SK-N-SH treated with all-trans-retinoic acid at 6 μM for 48 hours (cell line): ENCODE measurements at regions not wholly inside any gene's neighbourhood (a gene's known extent, or its start where the extent isn't known, plus 50 kb on each side); places are given as distances from the start of the nearest gene placed in this dataset.

Experiments used
- ATAC-seq: fragments of 200-7000 bp; cut with Tn5 transposase; 3 replicates; pipeline ENCODE4 v1.9.1; 2020; ENCODE audit warnings: mild to moderate bottlenecking, moderate library complexity
- ARNTL ChIP-seq: fragments of 450-650 bp; formaldehyde crosslinking; IDR thresholded peaks from 2 replicates; pipeline ENCODE4 v1.5.0; 2020; ENCODE audit warnings: low read depth, mild to moderate bottlenecking, moderate library complexity, borderline replicate concordance
- BACH2 ChIP-seq: fragments of 250-450 bp; sonication (Bioruptor Pico); IDR thresholded peaks from 2 replicates; pipeline ENCODE4 v1.9.0; 2021; ENCODE audit warnings: mild to moderate bottlenecking, borderline replicate concordance
- CREB5 ChIP-seq: fragments of 250-450 bp; sonication (Bioruptor Pico); IDR thresholded peaks from 2 replicates; pipeline ENCODE4 v1.5.1; 2020; ENCODE audit warnings: low read depth, mild to moderate bottlenecking, moderate library complexity
- CSDC2 ChIP-seq: fragments of 250-450 bp; sonication (Bioruptor Pico); IDR thresholded peaks from 2 replicates; pipeline ENCODE4 v1.5.0; 2020; ENCODE audit warnings: mild to moderate bottlenecking, moderate library complexity
- CSRNP3 ChIP-seq: fragments of 250-450 bp; sonication (Bioruptor Pico); IDR thresholded peaks from 2 replicates; pipeline ENCODE4 v1.5.1; 2021; ENCODE audit warnings: mild to moderate bottlenecking, moderate library complexity
- ESRRG ChIP-seq: fragments of 250-450 bp; sonication (Bioruptor Pico); IDR thresholded peaks from 2 replicates; pipeline ENCODE4 v1.6.1; 2021; ENCODE audit warnings: mild to moderate bottlenecking
- GLIS3 ChIP-seq: fragments of 250-450 bp; sonication (Bioruptor Pico); IDR thresholded peaks from 2 replicates; pipeline ENCODE4 v1.5.0; 2020; ENCODE audit warnings: mild to moderate bottlenecking, moderate library complexity
- ISL1 ChIP-seq: fragments of 250-450 bp; sonication (Bioruptor Pico); IDR thresholded peaks from 2 replicates; pipeline ENCODE4 v2.1.2; 2022; ENCODE audit warnings: mild to moderate bottlenecking, moderate library complexity
- OSR1 ChIP-seq: fragments of 250-450 bp; sonication (Bioruptor Pico); IDR thresholded peaks from 2 replicates; pipeline ENCODE4 v1.8.0; 2022; ENCODE audit warnings: moderate library complexity, mild to moderate bottlenecking, inconsistent platforms
- POU6F1 ChIP-seq: fragments of 250-450 bp; sonication (Bioruptor Pico); IDR thresholded peaks from 2 replicates; pipeline ENCODE4 v1.8.0; 2021; ENCODE audit warnings: low read depth, mild to moderate bottlenecking, moderate library complexity, borderline replicate concordance
- PPARA ChIP-seq: fragments of 250-450 bp; sonication (Bioruptor Pico); IDR thresholded peaks from 2 replicates; pipeline ENCODE4 v1.5.0; 2020; ENCODE audit warnings: mild to moderate bottlenecking, borderline replicate concordance
- RARB ChIP-seq: fragments of 250-450 bp; sonication (Bioruptor Pico); IDR thresholded peaks from 2 replicates; pipeline ENCODE4 v1.8.0; 2021; ENCODE audit warnings: mild to moderate bottlenecking, moderate library complexity
- SNAI2 ChIP-seq: fragments of 250-450 bp; sonication (Bioruptor Pico); IDR thresholded peaks from 2 replicates; pipeline ENCODE4 v1.5.0; 2020; ENCODE audit warnings: mild to moderate bottlenecking, moderate library complexity
- TCF4 ChIP-seq: fragments of 250-450 bp; sonication (Bioruptor Pico); IDR thresholded peaks from 2 replicates; pipeline ENCODE4 v1.8.0; 2021; ENCODE audit warnings: mild to moderate bottlenecking, moderate library complexity, borderline replicate concordance
- TOX ChIP-seq: fragments of 250-450 bp; sonication (Bioruptor Pico); IDR thresholded peaks from 2 replicates; pipeline ENCODE4 v1.8.0; 2021; ENCODE audit warnings: mild to moderate bottlenecking, moderate library complexity, borderline replicate concordance
- TSHZ2 ChIP-seq: fragments of 250-450 bp; sonication (Bioruptor Pico); IDR thresholded peaks from 2 replicates; pipeline ENCODE4 v1.5.0; 2020; ENCODE audit warnings: mild to moderate bottlenecking, moderate library complexity
- ZC3H10 ChIP-seq: fragments of 250-450 bp; sonication (Bioruptor Pico); IDR thresholded peaks from 2 replicates; pipeline ENCODE4 v1.5.1; 2021; ENCODE audit warnings: mild to moderate bottlenecking, moderate library complexity
- ZFP3 ChIP-seq: fragments of 250-450 bp; sonication (Bioruptor Pico); IDR thresholded peaks from 2 replicates; pipeline ENCODE4 v1.5.0; 2020; ENCODE audit warnings: mild to moderate bottlenecking, moderate library complexity
- ZFP30 ChIP-seq: fragments of 450-650 bp; formaldehyde crosslinking; IDR thresholded peaks from 2 replicates; pipeline ENCODE4 v1.5.0; 2022; ENCODE audit warnings: mild to moderate bottlenecking, moderate library complexity
- ZNF565 ChIP-seq: fragments of 450-650 bp; formaldehyde crosslinking; conservative IDR thresholded peaks from 2 replicates; pipeline ENCODE4 v1.5.0; 2020; ENCODE audit warnings: low read depth, mild to moderate bottlenecking, moderate library complexity
- ZNF70 ChIP-seq: fragments of 450-650 bp; formaldehyde crosslinking; IDR thresholded peaks from 2 replicates; pipeline ENCODE4 v1.5.0; 2020; ENCODE audit warnings: mild to moderate bottlenecking, moderate library complexity
- ZNF8 ChIP-seq: fragments of 450-650 bp; formaldehyde crosslinking; IDR thresholded peaks from 2 replicates; pipeline ENCODE4 v1.5.0; 2020; ENCODE audit warnings: mild to moderate bottlenecking, moderate library complexity

GRCh38 chr11:27239305-27239942 is 123.6 kb downstream of the CCDC34 start:
- ATAC-seq = no peak
- TF ChIP-seq CSRNP3 (CRISPR knock-in tag) (no peak), POU6F1 (no peak), ZNF8 (CRISPR knock-in tag) (no peak), CREB5 (CRISPR knock-in tag) (no peak), GLIS3 (CRISPR knock-in tag) (no peak), RARB (CRISPR knock-in tag) (no peak), TCF4 (no peak), ZFP3 (no peak), ESRRG (CRISPR knock-in tag) (no peak), SNAI2 (CRISPR knock-in tag) (no peak), ZNF565 (CRISPR knock-in tag) (no peak), ZFP30 (no peak), OSR1 (CRISPR knock-in tag) (no peak), TOX (CRISPR knock-in tag) (no peak), CSDC2 (CRISPR knock-in tag) (no peak), ZC3H10 (CRISPR knock-in tag) (no peak), ARNTL (CRISPR knock-in tag) (no peak), PPARA (CRISPR knock-in tag) (no peak)

GRCh38 chr11:27238811-27239210 is 124.2 kb downstream of the CCDC34 start:
- ATAC-seq = no peak
- TF ChIP-seq ZC3H10 (CRISPR knock-in tag) = no peak
- no peak for TF ChIP-seq ZNF8 (CRISPR knock-in tag)

- TF ChIP-seq CSDC2 (CRISPR knock-in tag) (no peak), POU6F1 (no peak), GLIS3 (CRISPR knock-in tag) (no peak), ZNF70 (CRISPR knock-in tag) (no peak), ARNTL (CRISPR knock-in tag) (no peak), ZFP30 (no peak), ISL1 (no peak), TCF4 (no peak), TSHZ2 (CRISPR knock-in tag) (no peak), TOX (CRISPR knock-in tag) (no peak), CSRNP3 (CRISPR knock-in tag) (no peak), PPARA (CRISPR knock-in tag) (no peak), ESRRG (CRISPR knock-in tag) (no peak), ZNF8 (CRISPR knock-in tag) (no peak), ZNF565 (CRISPR knock-in tag) (no peak), ZC3H10 (CRISPR knock-in tag) (no peak), CREB5 (CRISPR knock-in tag) (no peak), BACH2 (CRISPR knock-in tag) (no peak), ZFP3 (no peak)
- ATAC-seq = no peak
Measured at GRCh38 chr11:27237643-27238042, 125.4 kb downstream of the CCDC34 start.
